Smooth muscle cell (in vitro differentiated cells): ENCODE measurements at regions not wholly inside any gene's neighbourhood (a gene's known extent, or its start where the extent isn't known, plus 50 kb on each side); places are given as distances from the start of the nearest gene placed in this dataset.

Experiments used
- DNase-seq: peaks from one replicate; lab custom pipeline; 2025; ENCODE audit not compliant: unreplicated experiment; lab: John Stamatoyannopoulos, UW
- H2AFZ ChIP-seq: fragments of 200-600 bp; sonication (generic); 2 replicates; pipeline ENCODE4 v1.6.0; 2016; ENCODE audit warnings: antibody characterized with exemption, low read depth, mild to moderate bottlenecking
- H3F3A ChIP-seq: fragments of 200-600 bp; sonication (generic); 2 replicates; pipeline ENCODE4 v1.6.0; 2017; ENCODE audit warnings: antibody characterized with exemption, low read depth
- H3K27ac ChIP-seq: fragments of 200-600 bp; sonication (generic); 2 replicates; pipeline ENCODE4 v1.5.1; 2016; ENCODE audit warnings: low read depth, mild to moderate bottlenecking
- H3K27me3 ChIP-seq: fragments of 200-600 bp; sonication (generic); 2 replicates; pipeline ENCODE4 v1.6.1; 2016; ENCODE audit warnings: low read depth, mild to moderate bottlenecking
- H3K36me3 ChIP-seq: fragments of 200-600 bp; sonication (generic); 2 replicates; pipeline ENCODE4 v1.5.1; 2016; ENCODE audit warnings: low read depth
- H3K4me1 ChIP-seq: fragments of 200-600 bp; sonication (generic); 2 replicates; pipeline ENCODE4 v1.5.1; 2016; ENCODE audit warnings: low read depth
- H3K4me2 ChIP-seq: fragments of 200-600 bp; sonication (generic); 2 replicates; pipeline ENCODE4 v1.6.0; 2016; ENCODE audit warnings: mild to moderate bottlenecking
- H3K4me3 ChIP-seq: fragments of 200-600 bp; sonication (generic); 2 replicates; pipeline ENCODE4 v1.5.1; 2016; ENCODE audit warnings: mild to moderate bottlenecking
- H3K79me2 ChIP-seq: fragments of 200-600 bp; sonication (generic); 2 replicates; pipeline ENCODE4 v1.6.0; 2016; ENCODE audit warnings: low read depth, mild to moderate bottlenecking
- H3K9ac ChIP-seq: fragments of 200-600 bp; sonication (generic); 2 replicates; pipeline ENCODE4 v1.6.0; 2016; ENCODE audit warnings: low read depth
- H3K9me3 ChIP-seq: fragments of 200-600 bp; sonication (generic); replicated peaks from 2 replicates; pipeline ENCODE4 v1.5.1; 2016; ENCODE audit warnings: low read depth
- H4K20me1 ChIP-seq: fragments of 200-600 bp; sonication (generic); 2 replicates; pipeline ENCODE4 v1.6.0; 2016; ENCODE audit warnings: low read depth
- CTCF ChIP-seq: fragments of 200-600 bp; sonication (generic); IDR thresholded peaks from 2 replicates; pipeline ENCODE4 v1.5.1; 2017; ENCODE audit warnings: borderline replicate concordance, mild to moderate bottlenecking, antibody characterized with exemption; ENCODE audit not compliant: insufficient read depth, poor library complexity, severe bottlenecking
- WGBS: methylation state at CpG from one replicate; pipeline ENCODE4 v1.1.7; 2016; ENCODE audit warnings: low lambda C conversion rate; 5-methylcytosine and 5-hydroxymethylcytosine counted together

- Histone ChIP-seq H4K20me1 (no peaks in the 10 kb centered on the region), H3F3A (no peaks in the 10 kb centered on the region), H3K79me2 (no peaks in the 10 kb centered on the region), H3K9ac (no peak overlapping the region), H3K4me2 (no peak overlapping the region), H2AFZ (no peak overlapping the region), H3K4me3 (no peak overlapping the region), H3K27ac (no peak overlapping the region), H3K4me1 (no peaks in the 10 kb centered on the region), H3K36me3 (peaks cover 11% of the 10 kb centered on the region), H3K9me3 (no peaks in the 10 kb centered on the region), H3K27me3 (no peaks in the 10 kb centered on the region)
- DNase-seq, result no peak
- no peak for TF ChIP-seq CTCF
- 71% methylated on average over 4 of the region's 4 CpGs for WGBS
Observed at GRCh38 chr10:49463605-49464004, 67.7 kb upstream of the DRGX start.

GRCh38 chr10:49458869-49459268 lies 63.0 kb upstream of the DRGX start:
- H2AFZ ChIP-seq, result no peak overlapping the region
- H3K79me2 ChIP-seq, result no peaks in the 10 kb centered on the region
- H3K4me1 ChIP-seq, result no peaks in the 10 kb centered on the region
- TF ChIP-seq CTCF, result no peak
- H3F3A ChIP-seq, result peaks cover 7% of the 10 kb centered on the region
- H4K20me1 ChIP-seq, result no peaks in the 10 kb centered on the region
- no peak overlapping the region for H3K9ac ChIP-seq
- H3K27me3 ChIP-seq, result no peaks in the 10 kb centered on the region
- 92% methylated on average over 7 of the region's 7 CpGs for WGBS
- no peaks in the 10 kb centered on the region for H3K9me3 ChIP-seq
- H3K4me2 ChIP-seq, result no peak overlapping the region
- no peak overlapping the region for H3K27ac ChIP-seq
- H3K4me3 ChIP-seq, result no peak overlapping the region
- no peak for DNase-seq
- H3K36me3 ChIP-seq, result peaks cover 17% of the 10 kb centered on the region

- DNase-seq, result no peak
- Histone ChIP-seq H2AFZ (no peak overlapping the region), H4K20me1 (no peaks in the 10 kb centered on the region), H3K79me2 (no peaks in the 10 kb centered on the region), H3K4me3 (no peak overlapping the region), H3K27ac (peak overlapping the region; percentile 5), H3K36me3 (peaks cover 20% of the 10 kb centered on the region), H3K9me3 (no peaks in the 10 kb centered on the region), H3K4me1 (no peaks in the 10 kb centered on the region), H3K27me3 (no peaks in the 10 kb centered on the region), H3F3A (peaks cover 7% of the 10 kb centered on the region), H3K4me2 (peak overlapping the region; percentile 34), H3K9ac (no peak overlapping the region)
- 39% methylated on average over 8 of the region's 8 CpGs for WGBS
- no peak for TF ChIP-seq CTCF
Observed at GRCh38 chr10:49457686-49458085, 61.8 kb upstream of the DRGX start.

- DNase-seq, result no peak
- no peaks in the 10 kb centered on the region for H3F3A ChIP-seq
- H4K20me1 ChIP-seq, result no peaks in the 10 kb centered on the region
- H3K4me1 ChIP-seq, result no peaks in the 10 kb centered on the region
- no peaks in the 10 kb centered on the region for H3K79me2 ChIP-seq
- H3K9me3 ChIP-seq, result peaks cover 7% of the 10 kb centered on the region
- no peak for TF ChIP-seq CTCF
- no peak overlapping the region for H3K4me2 ChIP-seq
- no peaks in the 10 kb centered on the region for H3K27me3 ChIP-seq
- peaks cover 3% of the 10 kb centered on the region for H3K36me3 ChIP-seq
- H3K9ac ChIP-seq, result no peak overlapping the region
- no peak overlapping the region for H3K27ac ChIP-seq
- H2AFZ ChIP-seq, result no peak overlapping the region
- no peak overlapping the region for H3K4me3 ChIP-seq
Observed at GRCh38 chr10:49448924-49449323, 53.0 kb upstream of the DRGX start.
